Loucy (cell line): ENCODE measurements at regions not wholly inside any gene's neighbourhood (a gene's known extent, or its start where the extent isn't known, plus 50 kb on each side); places are given as distances from the start of the nearest gene placed in this dataset.

Experiments
- H2AFZ ChIP-seq: fragments of 200-600 bp; sonication (generic); 2 replicates; pipeline ENCODE4 v1.6.0; 2016; ENCODE audit warnings: antibody characterized with exemption, mild to moderate bottlenecking, low read length, moderate library complexity
- H3F3A ChIP-seq: fragments of 200-600 bp; 2 replicates; pipeline ENCODE4 v1.6.0; 2016; ENCODE audit warnings: antibody characterized with exemption, low read depth, mild to moderate bottlenecking
- H3K27me3 ChIP-seq: fragments of 200-600 bp; sonication (generic); 2 replicates; pipeline ENCODE4 v1.6.1; 2014; ENCODE audit warnings: low read length, mild to moderate bottlenecking; ENCODE audit not compliant: insufficient read depth, poor library complexity, severe bottlenecking
- H3K36me3 ChIP-seq: fragments of 200-600 bp; sonication (generic); 2 replicates; pipeline ENCODE4 v1.6.1; 2016; ENCODE audit warnings: low read length; ENCODE audit not compliant: insufficient read depth
- H3K4me1 ChIP-seq: fragments of 200-600 bp; sonication (generic); 2 replicates; pipeline ENCODE4 v1.5.1; 2014; ENCODE audit warnings: low read length, mild to moderate bottlenecking; ENCODE audit not compliant: insufficient read depth, poor library complexity, severe bottlenecking
- H3K4me2 ChIP-seq: fragments of 200-600 bp; sonication (generic); 2 replicates; pipeline ENCODE4 v1.6.0; 2014; ENCODE audit warnings: antibody characterized with exemption, low read length, low read depth, mild to moderate bottlenecking; ENCODE audit not compliant: poor library complexity, severe bottlenecking
- H3K4me3 ChIP-seq: fragments of 200-600 bp; sonication (generic); 2 replicates; pipeline ENCODE4 v1.5.1; 2014; ENCODE audit warnings: low read length, mild to moderate bottlenecking, mixed read lengths; ENCODE audit not compliant: poor library complexity, severe bottlenecking
- H3K79me2 ChIP-seq: fragments of 200-600 bp; sonication (generic); 2 replicates; pipeline ENCODE4 v1.6.1; 2014; ENCODE audit warnings: low read length; ENCODE audit not compliant: insufficient read depth
- H3K9ac ChIP-seq: fragments of 200-600 bp; sonication (generic); 2 replicates; pipeline ENCODE4 v1.6.0; 2014; ENCODE audit warnings: mild to moderate bottlenecking, low read depth, low read length, moderate library complexity; ENCODE audit not compliant: poor library complexity, severe bottlenecking
- H3K9me2 ChIP-seq: fragments of 200-600 bp; sonication (generic); replicated peaks from 2 replicates; pipeline ENCODE4 v1.6.1; 2016; ENCODE audit warnings: low read depth, low read length, mixed read lengths
- H3K9me3 ChIP-seq: fragments of 200-600 bp; sonication (generic); 2 replicates; pipeline ENCODE4 v1.6.1; 2014; ENCODE audit warnings: mild to moderate bottlenecking, antibody characterized with exemption, low read length, low read depth; ENCODE audit not compliant: insufficient read depth
- H4K20me1 ChIP-seq: fragments of 200-600 bp; sonication (generic); 2 replicates; pipeline ENCODE4 v1.6.0; 2014; ENCODE audit warnings: antibody characterized with exemption, low read length, mild to moderate bottlenecking; ENCODE audit not compliant: insufficient read depth, poor library complexity, severe bottlenecking
- CTCF ChIP-seq: fragments of 200-600 bp; sonication (generic); conservative IDR thresholded peaks from 2 replicates; pipeline ENCODE4 v1.5.1; 2014; ENCODE audit warnings: mild to moderate bottlenecking, antibody characterized with exemption, low read length
- EZH2phosphoT487 ChIP-seq: fragments of 200-600 bp; IDR thresholded peaks from 2 replicates; pipeline ENCODE4 v1.6.1; 2018; ENCODE audit warnings: antibody characterized with exemption, mild to moderate bottlenecking, moderate library complexity, borderline replicate concordance

GRCh38 chr5:6937677-6938076, 224.4 kb downstream of the TENT4A start:
- no peaks in the 10 kb centered on the region for H3F3A ChIP-seq
- H3K36me3 ChIP-seq, result no peaks in the 10 kb centered on the region
- H3K79me2 ChIP-seq, result no peaks in the 10 kb centered on the region
- H3K27me3 ChIP-seq, result no peaks in the 10 kb centered on the region
- no peak overlapping the region for H2AFZ ChIP-seq
- no peak overlapping the region for H3K9ac ChIP-seq
- H3K4me2 ChIP-seq, result no peak overlapping the region
- H3K9me2 ChIP-seq, result no peaks in the 10 kb centered on the region
- no peaks in the 10 kb centered on the region for H3K4me1 ChIP-seq
- no peak for TF ChIP-seq EZH2phosphoT487
- TF ChIP-seq CTCF, result no peak
- H3K9me3 ChIP-seq, result no peaks in the 10 kb centered on the region
- no peak overlapping the region for H3K4me3 ChIP-seq
- H4K20me1 ChIP-seq, result no peaks in the 10 kb centered on the region

- Histone ChIP-seq H3K9me3 (0 out of 2 replicates have a peak, but pooled peaks cover 2% of the 10 kb centered on the region), H3K9ac (no peak overlapping the region), H3K4me3 (no peak overlapping the region), H3K36me3 (no peaks in the 10 kb centered on the region), H3K79me2 (no peaks in the 10 kb centered on the region), H3K4me2 (no peak overlapping the region), H2AFZ (no peak overlapping the region), H3F3A (no peaks in the 10 kb centered on the region), H3K4me1 (no peaks in the 10 kb centered on the region), H3K27me3 (no peaks in the 10 kb centered on the region), H4K20me1 (no peaks in the 10 kb centered on the region), H3K9me2 (no peaks in the 10 kb centered on the region)
- no peak for TF ChIP-seq CTCF
- TF ChIP-seq EZH2phosphoT487, result no peak
Observed at GRCh38 chr5:6941631-6942030, 228.4 kb downstream of the TENT4A start.

- H3F3A ChIP-seq, result no peaks in the 10 kb centered on the region
- H2AFZ ChIP-seq, result no peak overlapping the region
- H3K9ac ChIP-seq, result no peak overlapping the region
- H3K4me2 ChIP-seq, result no peak overlapping the region
- H3K27me3 ChIP-seq, result no peaks in the 10 kb centered on the region
- no peaks in the 10 kb centered on the region for H3K4me1 ChIP-seq
- TF ChIP-seq CTCF (no peak), EZH2phosphoT487 (no peak)
- H4K20me1 ChIP-seq, result no peaks in the 10 kb centered on the region
- 0 out of 2 replicates have a peak, but pooled peaks cover 2% of the 10 kb centered on the region for H3K9me3 ChIP-seq
- no peaks in the 10 kb centered on the region for H3K79me2 ChIP-seq
- H3K4me3 ChIP-seq, result no peak overlapping the region
- no peaks in the 10 kb centered on the region for H3K36me3 ChIP-seq
- H3K9me2 ChIP-seq, result no peaks in the 10 kb centered on the region
Observed at GRCh38 chr5:6943197-6944112, 230.2 kb downstream of the TENT4A start.
